SK-N-SH (cell line): ENCODE measurements at regions not wholly inside any gene's neighbourhood (a gene's known extent, or its start where the extent isn't known, plus 50 kb on each side); places are given as distances from the start of the nearest gene placed in this dataset.

Source experiments
- CTCF ChIA-PET: fragments of 300-600, 350-600 bp; formaldehyde crosslinking; extraction: SDS; loops from one replicate; lab custom pipeline; 2021; lab: Yijun Ruan, JAX
- POLR2A ChIA-PET: fragments of 350-600 bp; sonication (Branson Sonifier 250); formaldehyde crosslinking; extraction: SDS; loops from one replicate; lab custom pipeline; 2020; ENCODE audit warnings: antibody characterized with exemption, inconsistent platforms; lab: Yijun Ruan, JAX
- DNase-seq: peaks from one replicate; pipeline ENCODE4 v3.0.0; 2012
- H2AFZ ChIP-seq: fragments of 200-600 bp; sonication (generic); 2 replicates; pipeline ENCODE4 v1.8.1; 2016; ENCODE audit warnings: antibody characterized with exemption, mild to moderate bottlenecking, low read depth
- H3F3A ChIP-seq: fragments of 200-600 bp; sonication (generic); replicated peaks from 2 replicates; pipeline ENCODE3; 2016; ENCODE audit warnings: antibody characterized with exemption, mild to moderate bottlenecking; ENCODE audit not compliant: insufficient read depth
- H3K27ac ChIP-seq, 2 experiments: fragments of 200-500 bp in 1 of 2; fragments of 200-600 bp in 1 of 2; sonication (Bioruptor generic) in 1 of 2; sonication (generic), shearing (Covaris generic) in 1 of 2; 2 replicates each; pipeline versions ENCODE4 v1.5.1 to v1.6.1; 2014 to 2016; ENCODE audit warnings: low read depth in 2 of 2, inconsistent platforms in 1 of 2, low read length in 1 of 2, mild to moderate bottlenecking in 1 of 2, mixed read lengths in 1 of 2
- H3K27me3 ChIP-seq: fragments of 200-600 bp; sonication (generic), shearing (Covaris generic); 2 replicates; pipeline ENCODE4 v1.6.1; 2016; ENCODE audit warnings: mixed run types; ENCODE audit not compliant: insufficient read depth
- H3K36me3 ChIP-seq, 2 experiments: fragments of 200-500 bp in 1 of 2; fragments of 200-600 bp in 1 of 2; sonication (Bioruptor generic) in 1 of 2; sonication (generic) in 1 of 2; replicated peaks in 1 of 2; 2 replicates each; pipeline versions ENCODE3 to v1.5.1; 2014 to 2016; ENCODE audit warnings: low read length in 1 of 2, mild to moderate bottlenecking in 1 of 2; ENCODE audit not compliant: insufficient read depth in 2 of 2, control insufficient read depth in 1 of 2
- H3K4me1 ChIP-seq, 2 experiments: fragments of 200-500 bp in 1 of 2; fragments of 200-600 bp in 1 of 2; sonication (Bioruptor generic) in 1 of 2; sonication (generic), shearing (Covaris generic) in 1 of 2; 2 replicates each; pipeline versions ENCODE4 v1.5.1 to v1.6.1; 2014 to 2016; ENCODE audit warnings: low read depth in 1 of 2, low read length in 1 of 2, mixed run types in 1 of 2; ENCODE audit not compliant: insufficient read depth in 2 of 2, control insufficient read depth in 1 of 2
- H3K4me2 ChIP-seq: fragments of 200-600 bp; sonication (generic), shearing (Covaris generic); 2 replicates; pipeline ENCODE4 v1.6.1; 2017; ENCODE audit warnings: mixed run types
- H3K4me3 ChIP-seq, 2 experiments: fragments of 200-500 bp in 1 of 2; fragments of 200-600 bp in 1 of 2; sonication (Bioruptor generic) in 1 of 2; sonication (generic), shearing (Covaris generic) in 1 of 2; 2 replicates each; pipeline versions ENCODE4 v1.5.1 to v1.8.1; 2014 to 2016; ENCODE audit warnings: low read depth in 2 of 2, inconsistent platforms in 1 of 2, low read length in 1 of 2, mild to moderate bottlenecking in 1 of 2, mixed read lengths in 1 of 2, moderate library complexity in 1 of 2
- H3K79me2 ChIP-seq: fragments of 200-600 bp; sonication (generic); 2 replicates; pipeline ENCODE4 v1.8.1; 2017; ENCODE audit warnings: mild to moderate bottlenecking; ENCODE audit not compliant: insufficient read depth
- H3K9ac ChIP-seq: fragments of 200-600 bp; sonication (generic); 2 replicates; pipeline ENCODE4 v1.6.1; 2017; ENCODE audit warnings: mixed run types
- H3K9me2 ChIP-seq: fragments of 200-600 bp; sonication (generic); 2 replicates; pipeline ENCODE4 v1.6.1; 2017; ENCODE audit warnings: mixed run types
- H3K9me3 ChIP-seq: fragments of 200-600 bp; sonication (generic); 2 replicates; pipeline ENCODE4 v1.6.1; 2017; ENCODE audit warnings: mixed run types, mild to moderate bottlenecking, moderate library complexity
- H4K20me1 ChIP-seq: fragments of 200-600 bp; sonication (generic); 2 replicates; pipeline ENCODE4 v1.6.1; 2017; ENCODE audit warnings: mild to moderate bottlenecking, mixed run types; ENCODE audit not compliant: insufficient read depth
- EP300 ChIP-seq, 2 experiments: IDR thresholded peaks; 2 replicates each; pipeline versions ENCODE4 v1.4.0 to v1.6.1; 2012; ENCODE audit warnings: borderline replicate concordance in 1 of 2, low read depth in 1 of 2, low read length in 1 of 2
- EZH2phosphoT487 ChIP-seq: fragments of 200-600 bp; sonication (generic); IDR thresholded peaks from 2 replicates; pipeline ENCODE4 v1.6.1; 2017; ENCODE audit warnings: low read depth, mixed run types, mild to moderate bottlenecking, antibody characterized with exemption, moderate library complexity, borderline replicate concordance
- GABPA ChIP-seq: IDR thresholded peaks from 2 replicates; pipeline ENCODE4 v1.4.0; 2012; ENCODE audit warnings: low read depth, mild to moderate bottlenecking
- GATA2 ChIP-seq: sonication (generic); formaldehyde crosslinking; IDR thresholded peaks from 2 replicates; pipeline ENCODE4 v1.5.0; 2020; ENCODE audit warnings: mild to moderate bottlenecking, missing genetic modification reagents
- JUND ChIP-seq: IDR thresholded peaks from 2 replicates; pipeline ENCODE4 v1.4.0; 2012
- MAX ChIP-seq: IDR thresholded peaks from 2 replicates; pipeline ENCODE4 v1.4.0; 2012; ENCODE audit warnings: low read depth
- MEF2A ChIP-seq: IDR thresholded peaks from 2 replicates; pipeline ENCODE4 v1.4.0; 2012; ENCODE audit warnings: low read depth, borderline replicate concordance
- PBX3 ChIP-seq: IDR thresholded peaks from 2 replicates; pipeline ENCODE4; 2012
- RAD21 ChIP-seq: IDR thresholded peaks from 2 replicates; pipeline ENCODE4 v1.6.1; 2012; ENCODE audit warnings: mild to moderate bottlenecking, low read length
- RFX5 ChIP-seq: IDR thresholded peaks from 2 replicates; pipeline ENCODE4 v1.6.1; 2012; ENCODE audit warnings: mild to moderate bottlenecking, improper control_type of control experiment, low read length
- RXRA ChIP-seq: IDR thresholded peaks from 2 replicates; pipeline ENCODE4 v1.4.0; 2012; ENCODE audit warnings: low read depth, mild to moderate bottlenecking, borderline replicate concordance
- TCF12 ChIP-seq: IDR thresholded peaks from 2 replicates; pipeline ENCODE4 v1.4.0; 2012
- TEAD4 ChIP-seq: IDR thresholded peaks from 2 replicates; pipeline ENCODE4 v1.4.0; 2012; ENCODE audit warnings: mild to moderate bottlenecking, borderline replicate concordance; ENCODE audit not compliant: insufficient read depth
- WGBS: methylation state at CpG from one replicate; pipeline ENCODE4 v1.1.6; 2017; ENCODE audit warnings: low lambda C conversion rate; 5-methylcytosine and 5-hydroxymethylcytosine counted together
- TF ChIP-seq, protein P1 (sequence below): IDR thresholded peaks from 2 replicates; pipeline ENCODE4 v1.4.0; 2012; ENCODE audit warnings: low read depth, borderline replicate concordance
- TF ChIP-seq, protein P2 (sequence below): IDR thresholded peaks from 2 replicates; pipeline ENCODE4 v1.4.0; 2012; ENCODE audit warnings: low read depth, borderline replicate concordance
- TF ChIP-seq, protein P3 (sequence below): fragments of 150-350 bp; IDR thresholded peaks from 2 replicates; pipeline ENCODE4 v1.6.1; 2017; ENCODE audit warnings: antibody characterized with exemption, low read length, low read depth, borderline replicate concordance

DNA sequence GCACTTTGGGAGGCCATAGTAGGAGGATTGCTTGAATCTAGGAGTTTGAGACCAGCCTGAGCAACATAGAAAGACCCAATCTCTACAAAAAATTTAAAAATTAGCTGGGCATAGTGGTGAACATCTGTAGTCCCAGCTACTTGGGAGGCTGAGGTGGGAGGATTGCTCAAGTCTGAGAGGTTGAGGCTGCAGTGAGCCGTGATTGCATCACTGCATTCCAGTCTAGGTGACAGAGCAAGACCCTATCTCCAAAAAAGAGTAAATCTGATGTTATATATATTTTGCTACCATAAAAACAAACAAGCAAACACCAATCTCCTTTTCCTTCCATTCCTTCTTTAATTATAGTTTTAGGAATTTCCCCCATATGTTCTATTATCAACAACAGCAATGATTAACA lies 74.2 kb upstream of the RNU6-1 start:
- Histone ChIP-seq H3K27me3 (no peaks in the 10 kb centered on the region), H3K9ac (no peak overlapping the region), H3K36me3 (no peaks in the 10 kb centered on the region), H3K9me2 (no peaks in the 10 kb centered on the region), H4K20me1 (no peaks in the 10 kb centered on the region), H3K79me2 (no peaks in the 10 kb centered on the region), H3F3A (no peaks in the 10 kb centered on the region), H2AFZ (no peak overlapping the region), H3K9me3 (no peaks in the 10 kb centered on the region), H3K27ac (no peak overlapping the region), H3K4me2 (no peak overlapping the region), H3K4me1 (peaks cover 0 to 9% of the 10 kb centered on the region in 2 experiments; a peak in 1 of 4 replicates), H3K4me3 (no peak overlapping the region)
- WGBS = 63% methylated on average over 1 of the region's 1 CpG
- TF ChIP-seq EZH2phosphoT487 (no peak), RFX5 (no peak), RXRA (no peak), MEF2A (no peak), EP300 (IDR thresholded peaks at IDR 0.05; ENCODE audit: borderline replicate concordance in 1 of 2, low read depth in 1 of 2, low read length in 1 of 2) (no peak), PBX3 (no peak), JUND (no peak), TCF12 (no peak), RAD21 (no peak), GATA2 (CRISPR knock-in tag) (no peak), TEAD4 (no peak), MAX (no peak), GABPA (no peak)
- TF ChIP-seq, protein P1, sequence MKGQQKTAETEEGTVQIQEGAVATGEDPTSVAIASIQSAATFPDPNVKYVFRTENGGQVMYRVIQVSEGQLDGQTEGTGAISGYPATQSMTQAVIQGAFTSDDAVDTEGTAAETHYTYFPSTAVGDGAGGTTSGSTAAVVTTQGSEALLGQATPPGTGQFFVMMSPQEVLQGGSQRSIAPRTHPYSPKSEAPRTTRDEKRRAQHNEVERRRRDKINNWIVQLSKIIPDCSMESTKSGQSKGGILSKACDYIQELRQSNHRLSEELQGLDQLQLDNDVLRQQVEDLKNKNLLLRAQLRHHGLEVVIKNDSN = no peak
- TF ChIP-seq, protein P2, sequence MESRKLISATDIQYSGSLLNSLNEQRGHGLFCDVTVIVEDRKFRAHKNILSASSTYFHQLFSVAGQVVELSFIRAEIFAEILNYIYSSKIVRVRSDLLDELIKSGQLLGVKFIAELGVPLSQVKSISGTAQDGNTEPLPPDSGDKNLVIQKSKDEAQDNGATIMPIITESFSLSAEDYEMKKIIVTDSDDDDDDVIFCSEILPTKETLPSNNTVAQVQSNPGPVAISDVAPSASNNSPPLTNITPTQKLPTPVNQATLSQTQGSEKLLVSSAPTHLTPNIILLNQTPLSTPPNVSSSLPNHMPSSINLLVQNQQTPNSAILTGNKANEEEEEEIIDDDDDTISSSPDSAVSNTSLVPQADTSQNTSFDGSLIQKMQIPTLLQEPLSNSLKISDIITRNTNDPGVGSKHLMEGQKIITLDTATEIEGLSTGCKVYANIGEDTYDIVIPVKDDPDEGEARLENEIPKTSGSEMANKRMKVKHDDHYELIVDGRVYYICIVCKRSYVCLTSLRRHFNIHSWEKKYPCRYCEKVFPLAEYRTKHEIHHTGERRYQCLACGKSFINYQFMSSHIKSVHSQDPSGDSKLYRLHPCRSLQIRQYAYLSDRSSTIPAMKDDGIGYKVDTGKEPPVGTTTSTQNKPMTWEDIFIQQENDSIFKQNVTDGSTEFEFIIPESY = no peak
- TF ChIP-seq, protein P3, sequence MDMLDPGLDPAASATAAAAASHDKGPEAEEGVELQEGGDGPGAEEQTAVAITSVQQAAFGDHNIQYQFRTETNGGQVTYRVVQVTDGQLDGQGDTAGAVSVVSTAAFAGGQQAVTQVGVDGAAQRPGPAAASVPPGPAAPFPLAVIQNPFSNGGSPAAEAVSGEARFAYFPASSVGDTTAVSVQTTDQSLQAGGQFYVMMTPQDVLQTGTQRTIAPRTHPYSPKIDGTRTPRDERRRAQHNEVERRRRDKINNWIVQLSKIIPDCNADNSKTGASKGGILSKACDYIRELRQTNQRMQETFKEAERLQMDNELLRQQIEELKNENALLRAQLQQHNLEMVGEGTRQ = no peak
- no peak for DNase-seq
- ChIA-PET POLR2A (no interaction called here), CTCF (interaction anchor here (1.3 to 1.4 kb wide), 2 partner anchors 10 to 50 kb away, joined by 3 read pairs; no protein-coding TSS in a partner anchor)
